ENCODE measurements at regions not wholly inside any gene's neighbourhood (a gene's known extent, or its start where the extent isn't known, plus 50 kb on each side); places are given as distances from the start of the nearest gene placed in this dataset.

- FAIRE-seq (no peak), DNase-seq (ENCODE audit: low spot score in 2 of 2) (no peak)
Measured at GRCh38 chr10:2759233-2759632, 308.1 kb upstream of the PFKP start.

GRCh38 chr10:2754943-2755342 lies 312.4 kb upstream of the PFKP start:
- no peak for FAIRE-seq

GRCh38 chr10:2748287-2748686 lies 319.1 kb upstream of the PFKP start:
- no peak for DNase-seq (ENCODE audit: low spot score in 2 of 2)
- no peak for FAIRE-seq

More at GRCh38 chr10:2754943-2755342, 312.4 kb upstream of the PFKP start:
- no peak for DNase-seq (ENCODE audit: low spot score in 2 of 2)

GRCh38 chr10:2746638-2747037 lies 320.7 kb upstream of the PFKP start:
- FAIRE-seq (no peak), DNase-seq (ENCODE audit: low spot score in 2 of 2) (no peak)

- DNase-seq (ENCODE audit: low spot score in 2 of 2) (no peak), FAIRE-seq (no peak)
Measured at GRCh38 chr10:2745666-2746065, 321.7 kb upstream of the PFKP start.

- no peak for DNase-seq (ENCODE audit: low spot score in 2 of 2)
- FAIRE-seq: no peak
Measured at GRCh38 chr10:2744547-2745200, 322.7 kb upstream of the PFKP start.

GRCh38 chr10:2734603-2735002 lies 332.7 kb upstream of the PFKP start:
- no peak for DNase-seq (ENCODE audit: low spot score in 2 of 2)

GRCh38 chr10:2733278-2733963 lies 333.9 kb upstream of the PFKP start:
- no peak for DNase-seq (ENCODE audit: low spot score in 2 of 2)
- FAIRE-seq: no peak

More at GRCh38 chr10:2734603-2735002, 332.7 kb upstream of the PFKP start:
- no peak for FAIRE-seq

- FAIRE-seq (no peak), DNase-seq (ENCODE audit: low spot score in 2 of 2) (no peak)
Measured at GRCh38 chr10:2731940-2732339, 335.4 kb upstream of the PFKP start.

- FAIRE-seq: no peak
Measured at GRCh38 chr10:2729197-2729596, 338.2 kb upstream of the PFKP start.

GRCh38 chr10:2728087-2728486 lies 339.3 kb upstream of the PFKP start:
- DNase-seq (ENCODE audit: low spot score in 2 of 2) (no peak), FAIRE-seq (no peak)

More at GRCh38 chr10:2729197-2729596, 338.2 kb upstream of the PFKP start:
- no peak for DNase-seq (ENCODE audit: low spot score in 2 of 2)

GRCh38 chr10:2716596-2716995 lies 350.8 kb upstream of the PFKP start:
- DNase-seq (ENCODE audit: low spot score in 2 of 2) (no peak), FAIRE-seq (no peak)

GRCh38 chr10:2714597-2714996 lies 352.8 kb upstream of the PFKP start:
- FAIRE-seq (no peak), DNase-seq (ENCODE audit: low spot score in 2 of 2) (no peak)

- no peak for FAIRE-seq
- DNase-seq (ENCODE audit: low spot score in 2 of 2): no peak
Measured at GRCh38 chr10:2703953-2704352, 363.4 kb upstream of the PFKP start.

GRCh38 chr10:2701802-2702201 lies 365.5 kb upstream of the PFKP start:
- FAIRE-seq (no peak), DNase-seq (ENCODE audit: low spot score in 2 of 2) (no peak)

GRCh38 chr10:2700626-2701305 lies 366.6 kb upstream of the PFKP start:
- FAIRE-seq: no peak
- DNase-seq (ENCODE audit: low spot score in 2 of 2): no peak

GRCh38 chr10:2688958-2689357 lies 378.4 kb upstream of the PFKP start:
- DNase-seq (ENCODE audit: low spot score in 2 of 2) (no peak), FAIRE-seq (no peak)

- DNase-seq (ENCODE audit: low spot score in 2 of 2): no peak
- no peak for FAIRE-seq
Measured at GRCh38 chr10:2686691-2687090, 380.7 kb upstream of the PFKP start.

- no peak for FAIRE-seq
- DNase-seq (ENCODE audit: low spot score in 2 of 2): no peak
Measured at GRCh38 chr10:2682491-2682890, 384.9 kb upstream of the PFKP start.

- DNase-seq (ENCODE audit: low spot score in 2 of 2): no peak
- FAIRE-seq: no peak
Measured at GRCh38 chr10:2681891-2682290, 385.5 kb upstream of the PFKP start.

- no peak for FAIRE-seq
- DNase-seq (ENCODE audit: low spot score in 2 of 2): peak in 1 of 2 donors; percentile 8
Measured at GRCh38 chr10:2680821-2681220, 386.5 kb upstream of the PFKP start.

- FAIRE-seq (no peak), DNase-seq (ENCODE audit: low spot score in 2 of 2) (no peak)
Measured at GRCh38 chr10:2679646-2680045, 387.7 kb upstream of the PFKP start.

Measured in frontal cortex (tissue), 3 donors.